ENCODE measurements at regions not wholly inside any gene's neighbourhood (a gene's known extent, or its start where the extent isn't known, plus 50 kb on each side); places are given as distances from the start of the nearest gene placed in this dataset.

- Histone ChIP-seq H3K27me3 (no peaks in the 10 kb centered on the region), H3K27ac (no peak overlapping the region), H3K36me3 (no peaks in the 10 kb centered on the region), H3K4me1 (no peaks in the 10 kb centered on the region), H3K9me3 (no peaks in the 10 kb centered on the region), H3K4me3 (no peak overlapping the region)
- ATAC-seq (no peak), DNase-seq (no peak)
- TF ChIP-seq CTCF (IDR thresholded peaks at IDR 0.05) (no peak), POLR2A (IDR thresholded peaks at IDR 0.05) (no peak)
- intact Hi-C loops (cut with DNase I), result no loop called here
These were observed 98.5 kb downstream of the POLR1F start for GRCh38 chr7:19610194-19610943.

- Histone ChIP-seq H3K4me3 (no peak overlapping the region), H3K36me3 (no peaks in the 10 kb centered on the region), H3K27me3 (no peaks in the 10 kb centered on the region), H3K9me3 (no peaks in the 10 kb centered on the region), H3K27ac (no peak overlapping the region), H3K4me1 (no peaks in the 10 kb centered on the region)
- DNase-seq (no peak), ATAC-seq (no peak)
- WGBS (ENCODE audit: insufficient coverage, low coverage, low lambda C conversion rate, missing lambda C conversion rate), result 54% methylated on average over 3 of the region's 3 CpGs
- intact Hi-C loops (cut with DNase I), result no loop called here
- TF ChIP-seq POLR2A (IDR thresholded peaks at IDR 0.05) (no peak), CTCF (IDR thresholded peaks at IDR 0.05) (no peak)
These were observed 119.4 kb downstream of the POLR1F start for GRCh38 chr7:19589446-19589845.

GRCh38 chr7:19587291-19587690, 121.5 kb downstream of the POLR1F start:
- Histone ChIP-seq H3K4me3 (no peak overlapping the region), H3K4me1 (no peaks in the 10 kb centered on the region), H3K27me3 (no peaks in the 10 kb centered on the region), H3K27ac (no peak overlapping the region), H3K9me3 (no peaks in the 10 kb centered on the region), H3K36me3 (no peaks in the 10 kb centered on the region)
- 25% methylated on average over 2 of the region's 2 CpGs for WGBS (ENCODE audit: insufficient coverage, low coverage, low lambda C conversion rate, missing lambda C conversion rate)
- TF ChIP-seq POLR2A (IDR thresholded peaks at IDR 0.05) (no peak), CTCF (IDR thresholded peaks at IDR 0.05) (no peak)
- intact Hi-C loops (cut with DNase I), result no loop called here
- no peak for DNase-seq
- ATAC-seq, result no peak

GRCh38 chr7:19585761-19586160, 123.1 kb downstream of the POLR1F start:
- H3K36me3 ChIP-seq, result no peaks in the 10 kb centered on the region
- H3K9me3 ChIP-seq, result no peaks in the 10 kb centered on the region
- intact Hi-C loops (cut with DNase I), result no loop called here
- no peak for DNase-seq
- H3K4me3 ChIP-seq, result no peak overlapping the region
- no peaks in the 10 kb centered on the region for H3K27me3 ChIP-seq
- H3K4me1 ChIP-seq, result no peaks in the 10 kb centered on the region
- no peak for ATAC-seq
- H3K27ac ChIP-seq, result no peak overlapping the region
- TF ChIP-seq CTCF (IDR thresholded peaks at IDR 0.05) (no peak), POLR2A (IDR thresholded peaks at IDR 0.05) (no peak)
- 50% methylated on average over 2 of the region's 2 CpGs for WGBS (ENCODE audit: insufficient coverage, low coverage, low lambda C conversion rate, missing lambda C conversion rate)

Measured in right lobe of liver (tissue), 6 donors.